Activated CD8-positive, alpha-beta T cell treated with anti-CD3 and anti-CD28 coated beads, Interleukin-2, amount 10 ng/mL, durations not matched to agents 7 days and 5 days (primary cell): ENCODE measurements at regions not wholly inside any gene's neighbourhood (a gene's known extent, or its start where the extent isn't known, plus 50 kb on each side); places are given as distances from the start of the nearest gene placed in this dataset.

Source experiments
- ATAC-seq: fragments of 150-1000 bp; cut with Tn5 transposase; one replicate; pipeline ENCODE4 v1.10.0; 2021; ENCODE audit warnings: moderate library complexity
- CTCF ChIA-PET: fragments of 350-600 bp; sonication (Branson Sonifier 250); formaldehyde crosslinking; loops from one replicate; lab custom pipeline; 2021; ENCODE audit warnings: antibody characterized with exemption; lab: Charles Lee
- POLR2A ChIA-PET: fragments of 350-600 bp; sonication (Branson Sonifier 250); formaldehyde crosslinking; loops from one replicate; lab custom pipeline; 2021; ENCODE audit warnings: antibody characterized with exemption; lab: Charles Lee
- DNase-seq: peaks from one replicate; pipeline ENCODE4 v3.0.0-alpha.2; 2020
- H3K27ac Mint-ChIP-seq: one replicate; pipeline ENCODE4 v1.8.0; 2021; ENCODE audit warnings: mild to moderate bottlenecking, mixed read lengths
- H3K27me3 Mint-ChIP-seq: one replicate; pipeline ENCODE4 v1.8.0; 2021; ENCODE audit warnings: low read depth, mixed read lengths
- H3K36me3 Mint-ChIP-seq: one replicate; pipeline ENCODE4 v1.8.0; 2021; ENCODE audit warnings: low read depth, mixed read lengths
- H3K4me1 Mint-ChIP-seq: one replicate; pipeline ENCODE4 v1.8.0; 2021; ENCODE audit warnings: low read depth, mixed read lengths
- H3K4me3 Mint-ChIP-seq: one replicate; pipeline ENCODE4 v1.8.0; 2021; ENCODE audit warnings: mild to moderate bottlenecking, mixed read lengths
- H3K9me3 Mint-ChIP-seq: one replicate; pipeline ENCODE4 v1.8.0; 2022; ENCODE audit warnings: mixed read lengths; ENCODE audit not compliant: insufficient read depth

DNA sequence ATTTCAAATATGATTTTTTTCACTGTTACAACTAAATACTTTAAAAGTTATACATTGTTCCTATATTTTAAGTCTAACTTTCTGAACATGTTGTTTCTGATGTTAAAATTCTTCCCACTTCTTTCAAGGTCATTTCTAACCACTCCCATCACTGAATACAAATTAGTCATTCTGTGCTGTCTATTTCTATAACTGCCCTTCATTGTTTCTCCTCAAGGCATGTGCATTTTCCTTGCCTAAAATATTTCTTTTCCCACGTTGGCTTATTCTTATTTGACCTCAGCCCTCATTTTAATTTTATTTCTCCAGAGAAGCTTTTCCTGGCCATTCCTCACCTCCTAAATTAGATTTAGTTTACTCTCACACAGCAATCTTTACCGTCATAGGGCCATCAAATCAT lies 198.9 kb upstream of the GULP1 start:
- Mint-ChIP-seq H3K4me1 (no peaks in the 10 kb centered on the region), H3K27me3 (no peaks in the 10 kb centered on the region), H3K4me3 (no peak overlapping the region), H3K9me3 (no peaks in the 10 kb centered on the region), H3K36me3 (no peaks in the 10 kb centered on the region), H3K27ac (no peak overlapping the region)
- no peak for DNase-seq
- ChIA-PET CTCF (no interaction called here), POLR2A (no interaction called here)
- no peak for ATAC-seq

DNA sequence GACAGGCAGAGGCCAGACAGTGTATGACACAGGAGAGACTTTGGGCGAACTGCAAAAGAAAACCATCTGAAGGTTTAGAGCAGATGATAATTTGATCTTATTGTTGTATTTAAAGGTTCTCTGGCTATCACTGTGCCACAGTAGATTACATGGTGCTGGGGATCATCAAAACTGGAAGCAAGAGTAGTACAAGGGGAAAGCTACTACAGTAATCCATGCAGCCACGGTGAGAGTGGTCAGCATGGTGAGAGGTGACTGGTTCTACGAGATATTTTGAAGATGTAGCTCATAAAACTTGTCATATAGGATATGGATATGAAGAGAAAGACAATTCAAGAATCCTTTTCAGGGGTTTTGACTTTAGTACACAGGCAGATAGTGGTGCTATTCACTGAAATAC lies 194.8 kb upstream of the GULP1 start:
- no peaks in the 10 kb centered on the region for H3K27me3 Mint-ChIP-seq
- no peak for DNase-seq
- no peak overlapping the region for H3K4me3 Mint-ChIP-seq
- no peaks in the 10 kb centered on the region for H3K36me3 Mint-ChIP-seq
- no peak overlapping the region for H3K27ac Mint-ChIP-seq
- ChIA-PET POLR2A (no interaction called here), CTCF (no interaction called here)
- no peaks in the 10 kb centered on the region for H3K4me1 Mint-ChIP-seq
- H3K9me3 Mint-ChIP-seq, result no peaks in the 10 kb centered on the region
- ATAC-seq, result no peak

DNA sequence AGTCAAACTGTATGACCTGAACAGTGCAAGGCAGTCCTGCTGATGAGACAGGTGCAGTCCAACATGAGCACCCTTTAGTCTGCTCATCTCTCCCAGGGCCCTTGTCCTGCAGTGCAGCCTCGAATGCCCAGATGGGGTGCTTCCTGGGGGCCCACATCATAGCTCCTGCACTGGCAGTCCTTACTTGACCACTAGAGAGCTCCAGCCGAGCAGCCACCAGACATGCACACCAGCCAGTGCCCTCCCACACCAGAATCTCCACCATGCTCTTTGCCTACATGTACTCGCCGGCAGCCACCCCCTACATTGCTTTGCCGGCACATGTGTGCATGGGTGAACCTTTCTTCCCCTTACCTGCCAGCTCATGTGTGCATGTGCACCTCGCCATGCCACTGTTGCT lies 188.8 kb upstream of the GULP1 start:
- H3K27me3 Mint-ChIP-seq, result no peaks in the 10 kb centered on the region
- no peaks in the 10 kb centered on the region for H3K36me3 Mint-ChIP-seq
- H3K9me3 Mint-ChIP-seq, result no peaks in the 10 kb centered on the region
- no peak for ATAC-seq
- no peak overlapping the region for H3K27ac Mint-ChIP-seq
- no peak overlapping the region for H3K4me3 Mint-ChIP-seq
- DNase-seq, result no peak
- ChIA-PET CTCF (no interaction called here), POLR2A (interaction anchor here (1.0 kb wide), 1 partner anchor 9 kb away, joined by 3 read pairs; no protein-coding TSS in a partner anchor)
- H3K4me1 Mint-ChIP-seq, result no peaks in the 10 kb centered on the region

DNA sequence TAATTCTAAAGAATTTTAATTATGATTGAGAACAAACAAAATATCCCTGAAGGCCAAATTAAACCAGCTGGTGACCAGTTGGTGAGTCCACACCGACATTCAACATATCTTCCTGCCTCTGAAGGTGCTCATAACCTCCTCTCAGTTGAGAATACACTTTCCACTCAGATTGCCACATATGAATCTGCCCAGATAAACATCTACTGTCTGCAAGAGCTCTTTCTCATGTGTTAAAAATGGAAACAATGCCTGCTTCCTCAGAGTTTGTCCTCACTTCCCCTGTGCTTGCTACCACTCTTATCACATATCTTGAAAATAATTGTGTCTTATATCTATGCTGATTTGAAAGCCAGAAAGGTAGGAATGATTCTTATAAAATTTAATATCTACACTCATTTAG lies 177.7 kb upstream of the GULP1 start:
- ChIA-PET POLR2A (no interaction called here), CTCF (no interaction called here)
- no peaks in the 10 kb centered on the region for H3K4me1 Mint-ChIP-seq
- no peaks in the 10 kb centered on the region for H3K36me3 Mint-ChIP-seq
- no peak for ATAC-seq
- H3K27me3 Mint-ChIP-seq, result no peaks in the 10 kb centered on the region
- H3K27ac Mint-ChIP-seq, result no peak overlapping the region
- DNase-seq, result no peak
- no peaks in the 10 kb centered on the region for H3K9me3 Mint-ChIP-seq
- no peak overlapping the region for H3K4me3 Mint-ChIP-seq

DNA sequence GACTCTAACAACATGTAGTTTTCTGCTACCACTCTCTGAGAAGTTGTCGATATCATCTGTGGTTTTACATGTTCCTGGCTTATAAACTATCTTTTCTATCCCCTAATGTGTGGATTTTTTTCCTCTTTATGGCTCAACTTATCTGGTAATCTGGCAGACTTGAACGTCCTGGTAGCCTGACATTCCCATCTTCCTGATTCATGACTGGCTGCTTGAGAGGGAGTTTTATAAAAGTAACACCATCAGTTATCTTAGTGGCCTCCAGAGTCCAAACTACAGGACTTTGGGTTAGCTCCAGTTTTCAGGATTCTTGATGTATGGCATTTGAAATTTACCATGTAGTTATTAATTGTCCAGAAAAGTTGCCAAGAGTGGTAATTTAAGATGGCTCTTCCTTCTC lies 174.0 kb upstream of the GULP1 start:
- no peaks in the 10 kb centered on the region for H3K36me3 Mint-ChIP-seq
- DNase-seq, result no peak
- ChIA-PET POLR2A (no interaction called here), CTCF (no interaction called here)
- no peaks in the 10 kb centered on the region for H3K27me3 Mint-ChIP-seq
- no peaks in the 10 kb centered on the region for H3K9me3 Mint-ChIP-seq
- no peaks in the 10 kb centered on the region for H3K4me1 Mint-ChIP-seq
- H3K27ac Mint-ChIP-seq, result no peak overlapping the region
- no peak overlapping the region for H3K4me3 Mint-ChIP-seq
- ATAC-seq, result no peak

DNA sequence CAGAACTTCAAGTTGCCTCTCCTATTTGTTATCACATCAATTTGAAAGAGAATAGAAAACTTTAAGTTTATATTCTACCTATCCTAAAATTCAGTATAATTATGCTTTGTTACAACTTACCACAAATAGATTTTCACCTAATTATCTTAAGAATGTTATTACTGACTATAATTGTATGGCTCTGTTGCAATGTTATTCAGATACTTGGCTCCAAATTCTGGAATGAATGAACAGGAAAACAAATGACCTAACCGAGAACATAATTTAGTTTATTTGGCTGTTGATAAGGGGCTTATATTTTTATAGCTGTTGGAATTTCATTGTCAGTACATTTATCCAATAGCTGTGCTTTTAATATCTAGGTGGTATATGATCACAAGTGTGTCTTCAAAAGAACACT lies 173.2 kb upstream of the GULP1 start:
- ATAC-seq, result no peak
- no peaks in the 10 kb centered on the region for H3K27me3 Mint-ChIP-seq
- no peak overlapping the region for H3K4me3 Mint-ChIP-seq
- no peaks in the 10 kb centered on the region for H3K36me3 Mint-ChIP-seq
- CTCF ChIA-PET, result no interaction called here
- POLR2A ChIA-PET, result no interaction called here
- H3K4me1 Mint-ChIP-seq, result no peaks in the 10 kb centered on the region
- H3K27ac Mint-ChIP-seq, result no peak overlapping the region
- H3K9me3 Mint-ChIP-seq, result no peaks in the 10 kb centered on the region
- DNase-seq, result no peak

DNA sequence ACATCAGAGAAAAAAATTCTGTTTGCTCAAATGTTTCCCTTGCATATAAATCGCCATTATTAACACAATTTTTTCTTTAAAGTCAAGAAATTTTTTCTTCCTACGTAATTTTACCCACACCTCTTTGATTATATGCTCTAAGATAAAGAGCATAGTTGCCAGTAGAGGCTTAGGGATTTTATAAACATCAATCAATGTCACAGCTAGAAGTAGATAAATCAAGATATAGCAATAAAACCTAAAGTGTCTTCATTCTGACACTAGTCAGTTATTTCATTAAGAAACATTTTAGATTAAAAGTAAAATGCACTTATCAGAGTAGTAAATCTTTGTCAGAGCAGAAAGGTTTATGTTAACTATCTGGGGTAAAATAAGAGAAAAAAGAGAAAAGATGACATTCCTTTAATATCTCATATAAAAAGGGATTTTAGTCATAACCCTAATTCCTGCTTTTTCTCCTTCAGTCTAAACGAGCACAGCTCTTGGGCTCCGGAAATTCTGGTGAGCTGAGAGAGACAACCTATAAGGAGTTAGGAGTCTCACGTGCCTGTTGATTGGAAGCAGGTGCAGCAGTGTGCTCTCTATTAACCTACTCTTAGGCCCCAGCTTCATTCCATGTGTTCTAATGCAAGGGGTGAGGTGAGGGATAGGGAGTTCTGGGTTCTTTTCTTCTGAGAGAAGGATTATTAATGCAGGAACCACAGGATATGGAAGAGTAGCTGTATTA lies 172.4 kb upstream of the GULP1 start:
- ChIA-PET CTCF (no interaction called here), POLR2A (no interaction called here)
- no peaks in the 10 kb centered on the region for H3K9me3 Mint-ChIP-seq
- no peaks in the 10 kb centered on the region for H3K36me3 Mint-ChIP-seq
- no peaks in the 10 kb centered on the region for H3K27me3 Mint-ChIP-seq
- no peak for DNase-seq
- H3K27ac Mint-ChIP-seq, result no peak overlapping the region
- no peaks in the 10 kb centered on the region for H3K4me1 Mint-ChIP-seq
- H3K4me3 Mint-ChIP-seq, result no peak overlapping the region
- ATAC-seq, result no peak

DNA sequence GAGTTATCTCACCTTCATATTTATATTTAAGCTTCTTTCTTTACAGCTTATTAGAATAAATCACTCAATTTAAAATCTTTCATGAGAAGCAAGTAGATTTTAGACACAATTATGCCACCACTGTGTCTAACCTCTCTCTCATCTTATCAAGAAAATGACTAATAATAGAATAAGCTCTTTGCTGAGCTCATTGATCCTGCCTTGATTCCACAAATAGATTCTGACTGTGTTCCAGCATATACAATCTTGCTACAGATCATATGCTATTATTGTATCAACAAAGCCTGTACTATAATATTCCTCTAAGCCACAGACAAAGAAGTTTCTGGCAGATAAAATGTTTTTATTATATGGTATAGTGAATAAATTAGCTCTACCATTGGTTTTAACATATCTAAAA lies 168.7 kb upstream of the GULP1 start:
- Mint-ChIP-seq H3K9me3 (no peaks in the 10 kb centered on the region), H3K27me3 (no peaks in the 10 kb centered on the region), H3K27ac (no peak overlapping the region), H3K4me3 (no peak overlapping the region), H3K4me1 (no peaks in the 10 kb centered on the region), H3K36me3 (no peaks in the 10 kb centered on the region)
- ATAC-seq (no peak), DNase-seq (no peak)
- ChIA-PET POLR2A (no interaction called here), CTCF (no interaction called here)

DNA sequence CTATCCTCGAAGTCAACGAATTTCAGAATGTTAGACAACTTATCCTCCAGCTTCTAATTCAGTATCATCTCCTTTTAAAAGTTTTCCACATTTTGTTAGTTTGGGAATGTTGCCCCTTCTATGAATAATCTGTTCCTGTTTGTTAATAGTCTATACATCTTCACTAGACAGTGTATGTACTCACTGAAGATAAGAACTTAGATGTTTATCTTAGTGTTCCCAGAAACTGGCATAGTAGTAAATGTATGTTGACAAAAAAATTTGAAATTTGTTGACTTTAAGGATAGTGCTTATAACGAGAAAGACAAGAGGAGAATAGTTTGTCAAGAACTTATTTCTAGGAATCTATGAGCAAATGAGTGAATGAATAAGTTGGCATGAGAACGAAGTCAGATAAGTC lies 162.0 kb upstream of the GULP1 start:
- no peak overlapping the region for H3K4me3 Mint-ChIP-seq
- ChIA-PET POLR2A (no interaction called here), CTCF (no interaction called here)
- H3K4me1 Mint-ChIP-seq, result no peaks in the 10 kb centered on the region
- no peaks in the 10 kb centered on the region for H3K9me3 Mint-ChIP-seq
- DNase-seq (no peak), ATAC-seq (no peak)
- H3K27me3 Mint-ChIP-seq, result no peaks in the 10 kb centered on the region
- no peaks in the 10 kb centered on the region for H3K36me3 Mint-ChIP-seq
- H3K27ac Mint-ChIP-seq, result no peak overlapping the region

DNA sequence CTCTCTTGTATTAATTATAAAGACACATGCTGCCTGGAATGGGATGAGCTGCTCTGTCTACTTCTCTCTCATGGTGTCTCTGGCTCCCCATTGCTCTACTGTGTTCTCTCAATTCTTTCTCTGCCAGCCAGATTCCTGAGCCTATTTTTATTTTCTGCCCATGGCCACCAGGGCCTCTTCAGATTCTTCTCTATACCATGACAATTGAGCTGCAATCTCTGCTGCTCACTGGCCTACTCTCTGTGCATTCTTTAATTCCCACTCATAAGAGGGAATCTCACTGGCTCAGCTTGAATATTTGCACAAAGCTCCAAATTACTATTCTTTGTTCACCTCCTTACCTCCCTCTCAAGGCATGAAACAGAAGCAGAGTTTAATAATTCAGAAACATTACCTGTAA lies 161.4 kb upstream of the GULP1 start:
- ChIA-PET CTCF (no interaction called here), POLR2A (no interaction called here)
- H3K27me3 Mint-ChIP-seq, result no peaks in the 10 kb centered on the region
- DNase-seq (no peak), ATAC-seq (no peak)
- H3K9me3 Mint-ChIP-seq, result no peaks in the 10 kb centered on the region
- no peaks in the 10 kb centered on the region for H3K4me1 Mint-ChIP-seq
- H3K36me3 Mint-ChIP-seq, result no peaks in the 10 kb centered on the region
- no peak overlapping the region for H3K27ac Mint-ChIP-seq
- H3K4me3 Mint-ChIP-seq, result no peak overlapping the region

DNA sequence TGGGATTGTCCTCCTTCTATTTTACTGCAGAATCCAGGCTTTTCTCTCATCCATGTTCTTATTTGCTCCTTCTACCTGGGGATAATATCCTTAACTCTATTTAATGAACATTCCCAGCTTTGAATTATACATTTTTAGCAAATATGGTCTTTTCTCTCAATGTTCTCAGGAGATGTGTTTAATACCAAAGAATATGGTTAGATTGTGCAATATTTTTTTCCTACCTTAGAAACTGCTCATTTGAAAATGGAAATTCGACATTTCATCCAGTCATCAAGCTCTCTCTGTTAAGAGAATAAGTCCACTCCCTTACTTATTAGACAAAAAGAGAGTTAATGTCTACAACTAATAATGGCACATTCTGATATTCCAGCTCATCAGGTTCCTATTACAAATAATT lies 160.4 kb upstream of the GULP1 start:
- H3K4me1 Mint-ChIP-seq, result no peaks in the 10 kb centered on the region
- no peaks in the 10 kb centered on the region for H3K36me3 Mint-ChIP-seq
- no peaks in the 10 kb centered on the region for H3K9me3 Mint-ChIP-seq
- H3K27ac Mint-ChIP-seq, result no peak overlapping the region
- no peak for DNase-seq
- CTCF ChIA-PET, result no interaction called here
- H3K27me3 Mint-ChIP-seq, result no peaks in the 10 kb centered on the region
- ATAC-seq, result no peak
- POLR2A ChIA-PET, result no interaction called here
- no peak overlapping the region for H3K4me3 Mint-ChIP-seq

DNA sequence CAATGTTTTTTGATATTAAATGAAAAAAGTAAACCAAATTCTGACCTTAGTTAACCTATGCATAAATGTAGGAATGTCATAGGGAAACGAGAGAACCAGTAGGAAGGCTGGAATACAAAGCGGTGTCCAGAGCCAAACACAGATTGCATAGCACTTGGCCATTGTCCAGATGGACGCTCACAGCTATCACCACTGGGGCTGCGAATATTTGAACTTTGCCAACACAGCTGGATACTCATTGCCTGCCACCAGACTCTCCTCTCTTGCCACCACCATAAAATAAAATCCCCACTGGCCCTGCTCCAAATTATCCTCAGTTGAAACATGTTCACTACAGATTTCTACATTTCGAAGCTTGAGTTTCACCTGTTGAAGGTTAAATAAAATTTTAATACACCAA lies 159.3 kb upstream of the GULP1 start:
- Mint-ChIP-seq H3K4me1 (no peaks in the 10 kb centered on the region), H3K36me3 (no peaks in the 10 kb centered on the region), H3K9me3 (no peaks in the 10 kb centered on the region), H3K27ac (no peak overlapping the region), H3K4me3 (no peak overlapping the region), H3K27me3 (no peaks in the 10 kb centered on the region)
- no peak for ATAC-seq
- DNase-seq, result no peak
- ChIA-PET POLR2A (no interaction called here), CTCF (no interaction called here)

DNA sequence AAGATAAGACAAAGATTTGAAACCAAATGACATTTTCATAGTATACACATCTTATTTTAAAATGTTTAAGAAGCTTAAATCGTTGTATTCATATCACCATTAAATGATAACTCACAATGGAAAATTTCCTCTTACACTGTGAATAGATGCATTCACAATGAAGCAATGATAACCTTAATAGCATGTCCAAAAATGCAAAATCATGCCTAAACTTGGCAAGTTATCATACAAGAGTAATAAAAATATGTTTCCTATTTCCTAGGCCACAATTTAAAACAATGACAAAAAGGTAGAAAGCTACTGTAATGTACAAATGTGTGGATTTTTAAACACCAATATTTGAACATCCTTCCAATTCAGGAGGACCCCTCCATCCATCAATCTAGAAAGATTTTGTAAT lies 157.4 kb upstream of the GULP1 start:
- Mint-ChIP-seq H3K27ac (no peak overlapping the region), H3K27me3 (no peaks in the 10 kb centered on the region), H3K9me3 (no peaks in the 10 kb centered on the region), H3K4me3 (no peak overlapping the region), H3K4me1 (no peaks in the 10 kb centered on the region), H3K36me3 (no peaks in the 10 kb centered on the region)
- ChIA-PET CTCF (no interaction called here), POLR2A (no interaction called here)
- no peak for DNase-seq
- ATAC-seq, result no peak
